ENCODE measurements at regions not wholly inside any gene's neighbourhood (a gene's known extent, or its start where the extent isn't known, plus 50 kb on each side); places are given as distances from the start of the nearest gene placed in this dataset.
A peak's percentile ranks its signal among the peaks of the same experiment; 100 is the strongest.

DNA sequence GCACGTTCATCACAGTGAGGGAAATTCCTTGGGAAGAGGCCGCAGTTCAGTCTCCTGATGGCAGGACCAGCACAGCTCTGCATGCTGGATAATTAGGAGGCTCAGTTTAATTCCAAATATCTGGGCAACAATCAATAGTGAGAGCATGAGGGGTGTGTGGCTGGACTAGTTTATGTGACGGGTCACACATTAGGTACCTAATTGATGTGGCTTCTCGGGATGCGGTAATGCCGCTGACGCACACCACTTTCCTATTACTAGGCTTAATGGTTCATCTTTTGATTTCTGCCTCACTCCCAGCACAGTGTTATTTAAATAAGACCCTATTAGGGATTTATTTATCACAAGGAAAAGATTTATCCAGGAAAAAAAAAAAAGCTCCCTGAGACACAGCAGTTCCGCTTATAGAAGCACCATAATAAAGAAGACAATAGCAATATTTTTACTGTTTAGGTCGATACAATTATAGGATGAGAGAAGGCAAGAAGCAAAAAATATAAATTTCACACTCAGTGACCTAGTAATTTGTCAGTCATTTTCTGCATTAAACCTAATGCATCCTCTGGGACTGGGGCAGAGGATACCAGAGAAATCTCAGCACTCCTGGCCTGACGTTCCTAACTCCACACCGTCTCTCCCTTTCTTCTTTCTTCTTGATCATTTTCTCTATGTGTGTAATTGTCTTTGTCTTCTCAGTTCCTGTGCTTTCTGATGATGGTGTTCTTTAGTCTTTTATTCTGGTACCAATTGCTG, 264.7 kb upstream of the SLC14A2 start:
- no peak for DNase-seq

DNA sequence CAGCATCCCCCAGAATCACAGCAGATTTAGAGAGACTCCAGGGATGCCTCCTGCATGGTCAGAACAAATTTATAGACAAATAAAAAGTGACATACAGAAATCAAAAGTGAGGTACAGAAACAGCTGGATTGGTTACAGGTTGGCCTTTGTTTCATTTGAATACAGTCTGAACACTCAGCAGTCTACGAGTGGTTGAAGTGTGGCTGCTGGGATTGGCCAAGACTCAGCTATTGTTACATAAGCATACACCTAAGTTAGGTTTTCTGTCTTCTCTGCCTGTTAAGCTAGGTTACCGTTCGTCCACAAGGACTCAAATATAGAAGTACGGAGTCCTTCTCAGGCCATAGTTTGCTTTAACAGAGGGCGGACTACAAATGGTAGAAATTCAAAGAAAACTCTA, 262.4 kb upstream of the SLC14A2 start:
- no peak for DNase-seq

DNA sequence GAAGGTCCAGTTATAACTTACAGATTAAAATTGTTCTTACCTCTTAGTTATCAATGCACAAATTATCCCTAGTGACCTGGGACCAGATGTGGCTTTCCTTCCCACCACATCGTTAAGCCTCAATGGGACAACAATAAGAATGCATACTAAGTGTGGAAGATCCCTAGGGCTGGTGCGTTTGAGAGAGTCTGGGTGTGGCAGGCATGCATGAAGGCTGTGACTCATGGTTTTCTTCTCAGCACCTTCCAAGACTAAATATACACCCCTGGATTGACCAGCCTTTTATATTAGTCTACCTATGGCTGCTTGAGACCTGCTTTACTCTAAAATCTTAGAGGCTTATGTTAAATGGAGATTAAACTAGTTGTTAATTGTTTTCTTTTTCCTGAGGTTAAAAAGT, 261.7 kb upstream of the SLC14A2 start:
- no peak for DNase-seq

DNA sequence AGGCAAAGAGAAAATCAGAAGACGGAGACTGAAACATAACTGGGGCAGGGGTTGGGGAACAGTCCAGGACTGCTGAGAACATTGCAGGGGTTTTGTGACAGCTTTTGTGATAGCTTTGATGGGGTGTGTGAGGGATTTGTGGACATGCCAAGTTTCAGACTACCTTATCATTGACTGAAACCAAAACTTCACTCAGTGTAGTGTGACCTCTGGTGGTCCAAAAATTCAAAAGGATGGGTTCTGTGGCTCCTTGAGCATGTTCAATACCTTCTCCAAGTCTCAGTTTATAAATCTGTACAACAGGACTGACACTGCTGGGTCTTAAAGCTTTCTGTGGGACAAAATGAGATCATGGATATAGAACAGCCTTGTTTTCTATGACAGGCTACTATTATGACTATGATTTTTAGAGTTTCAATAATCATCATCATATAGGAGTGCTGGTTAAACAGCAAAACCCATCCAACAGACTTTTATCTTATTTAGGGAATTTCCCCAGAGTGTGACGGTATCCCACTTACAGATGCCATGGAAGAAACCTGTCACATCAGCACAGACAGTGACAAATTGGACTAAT, 259.2 kb upstream of the SLC14A2 start:
- DNase-seq = no peak

DNA sequence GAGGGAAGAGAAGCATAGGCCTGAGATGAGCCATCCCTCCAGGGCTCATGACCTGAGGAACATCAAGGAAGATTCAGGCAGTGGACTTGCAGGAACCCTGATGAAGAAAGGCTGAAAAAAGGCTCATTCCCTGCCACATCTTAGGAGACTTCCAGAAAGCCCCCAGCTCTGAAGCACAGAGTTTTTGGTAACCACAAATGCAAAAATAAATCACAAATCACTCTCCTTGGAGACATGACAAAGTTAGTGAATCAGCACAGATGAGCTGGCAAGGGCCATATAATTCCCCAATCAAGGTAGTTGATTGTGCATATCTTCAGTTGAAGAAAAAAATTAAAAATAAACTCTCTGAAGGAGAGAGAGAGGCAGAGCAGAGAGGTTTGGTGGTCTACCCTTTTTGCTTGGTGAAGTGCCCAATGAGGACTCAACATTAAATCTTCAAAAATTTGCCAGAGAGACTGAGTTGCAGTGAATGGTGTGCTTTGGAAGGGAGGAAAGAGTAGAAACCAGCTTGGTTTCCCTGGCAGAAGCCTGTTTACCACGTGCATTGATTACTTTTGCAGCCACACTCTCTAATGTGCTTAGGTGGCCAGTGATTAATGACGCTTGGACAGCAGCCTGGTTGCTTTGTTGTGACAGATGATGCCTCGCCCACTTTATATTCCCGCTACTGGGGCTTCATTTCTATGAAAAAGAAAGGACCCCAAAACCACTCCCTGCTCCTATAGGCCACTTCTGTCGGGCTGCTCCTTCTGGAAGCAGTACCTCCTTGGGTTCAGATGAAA, 257.4 kb upstream of the SLC14A2 start:
- no peak for DNase-seq

DNA sequence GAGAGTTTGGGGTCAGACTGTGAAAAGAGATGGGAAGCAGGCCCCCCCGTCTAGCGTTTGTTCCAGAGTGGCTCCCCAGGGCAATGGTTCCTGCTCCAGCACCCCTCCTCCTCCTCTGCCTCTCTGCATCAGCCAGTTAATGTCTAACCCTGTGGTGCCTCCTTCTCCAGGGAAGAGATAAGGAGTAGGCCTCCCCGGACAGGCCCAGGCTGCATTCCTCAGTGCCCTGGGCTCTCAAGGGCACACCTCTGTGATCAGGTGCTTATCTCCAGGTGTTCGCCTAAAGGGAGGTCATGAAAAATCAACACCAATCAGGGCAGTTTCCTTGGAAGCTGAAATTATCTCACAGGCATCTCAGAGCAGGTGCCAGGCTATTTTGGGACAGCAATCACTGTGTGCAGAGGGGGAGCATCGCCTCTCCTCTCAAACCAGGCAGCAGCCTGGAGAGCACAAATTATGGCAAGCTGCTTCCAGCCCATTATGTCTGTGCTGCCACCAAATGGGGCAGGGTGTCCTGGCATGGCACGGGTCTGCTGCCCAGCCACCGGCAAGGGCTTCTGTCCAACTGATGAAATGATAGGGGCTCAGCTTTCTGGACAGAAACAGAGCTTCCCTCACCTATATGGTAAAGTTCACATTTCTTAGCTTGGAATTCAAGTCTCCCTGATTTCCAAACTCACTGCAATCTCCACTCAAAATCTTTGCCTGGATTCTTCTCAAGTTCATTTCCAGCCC, 255.8 kb upstream of the SLC14A2 start:
- DNase-seq = no peak

DNA sequence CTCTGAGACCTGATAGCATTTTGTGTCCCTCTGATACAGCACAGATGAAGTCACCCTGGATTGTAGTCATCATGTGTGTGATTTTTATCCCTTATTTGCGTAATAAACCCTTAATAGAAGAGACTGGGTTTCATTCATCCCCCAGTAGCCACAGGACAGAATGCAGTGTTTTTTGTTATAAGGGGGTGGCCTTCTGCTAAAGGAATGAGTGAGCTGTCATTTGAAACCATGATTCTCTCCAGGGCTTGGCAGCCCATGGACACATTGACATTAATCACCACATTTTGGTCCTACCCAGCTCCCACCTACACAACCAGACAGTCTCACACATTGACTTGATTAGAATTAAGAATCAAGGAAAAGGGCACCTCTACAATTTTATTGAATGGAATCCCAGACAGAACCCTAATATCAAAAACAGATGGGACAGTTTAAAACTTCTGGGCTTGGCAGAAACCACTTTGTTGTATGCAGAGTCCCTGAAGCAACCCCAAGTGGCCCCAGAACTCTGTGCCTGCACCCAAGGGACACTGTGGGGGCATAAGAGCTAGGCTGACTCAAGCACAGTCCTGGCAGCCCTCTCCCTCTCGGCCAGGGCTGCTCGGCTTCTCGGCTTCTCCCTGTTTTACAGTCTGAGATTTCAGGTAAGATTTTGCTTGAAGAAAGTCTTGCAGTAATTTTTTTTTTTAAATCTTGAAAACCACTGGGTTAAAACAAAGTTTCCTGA, 254.0 kb upstream of the SLC14A2 start:
- DNase-seq = no peak

DNA sequence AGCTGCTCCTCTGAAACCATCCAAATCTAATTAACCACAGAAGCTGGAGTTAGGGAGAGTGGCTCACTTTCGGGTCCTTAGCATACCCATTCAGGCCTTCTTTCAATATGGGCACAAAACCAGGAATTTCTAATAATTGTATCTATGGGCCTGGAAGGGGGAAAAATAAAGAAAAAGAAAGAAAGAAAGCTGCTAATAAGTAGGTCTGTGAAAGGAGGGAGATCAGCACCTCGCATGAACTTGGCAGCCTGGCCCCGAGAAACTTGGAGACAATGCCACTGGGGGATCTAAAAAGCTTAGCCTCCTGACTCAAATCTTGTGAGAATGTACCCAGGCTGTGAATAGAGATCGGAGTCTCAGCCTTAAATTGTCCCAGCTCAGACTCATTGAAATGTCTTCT, 252.1 kb upstream of the SLC14A2 start:
- no peak for DNase-seq

DNA sequence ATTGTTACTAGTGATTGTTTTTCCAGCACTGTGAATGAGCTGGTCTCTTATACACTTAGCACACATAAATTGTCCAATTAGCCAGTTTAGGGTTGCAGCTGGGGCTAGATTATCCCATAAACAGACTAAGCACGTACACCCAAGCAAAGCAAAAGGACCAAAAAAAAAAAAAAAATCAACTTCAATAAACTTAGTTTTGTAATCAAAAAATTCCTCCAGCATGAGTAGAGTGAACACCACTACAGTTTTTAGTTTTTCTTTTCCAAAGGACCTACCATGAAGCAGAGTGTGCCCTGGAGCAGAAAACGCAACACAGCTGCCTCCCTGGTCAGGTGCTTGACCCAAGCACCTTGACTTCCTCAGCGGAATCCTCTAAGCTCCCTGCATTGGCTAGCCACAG, 249.4 kb upstream of the SLC14A2 start:
- no peak for DNase-seq

DNA sequence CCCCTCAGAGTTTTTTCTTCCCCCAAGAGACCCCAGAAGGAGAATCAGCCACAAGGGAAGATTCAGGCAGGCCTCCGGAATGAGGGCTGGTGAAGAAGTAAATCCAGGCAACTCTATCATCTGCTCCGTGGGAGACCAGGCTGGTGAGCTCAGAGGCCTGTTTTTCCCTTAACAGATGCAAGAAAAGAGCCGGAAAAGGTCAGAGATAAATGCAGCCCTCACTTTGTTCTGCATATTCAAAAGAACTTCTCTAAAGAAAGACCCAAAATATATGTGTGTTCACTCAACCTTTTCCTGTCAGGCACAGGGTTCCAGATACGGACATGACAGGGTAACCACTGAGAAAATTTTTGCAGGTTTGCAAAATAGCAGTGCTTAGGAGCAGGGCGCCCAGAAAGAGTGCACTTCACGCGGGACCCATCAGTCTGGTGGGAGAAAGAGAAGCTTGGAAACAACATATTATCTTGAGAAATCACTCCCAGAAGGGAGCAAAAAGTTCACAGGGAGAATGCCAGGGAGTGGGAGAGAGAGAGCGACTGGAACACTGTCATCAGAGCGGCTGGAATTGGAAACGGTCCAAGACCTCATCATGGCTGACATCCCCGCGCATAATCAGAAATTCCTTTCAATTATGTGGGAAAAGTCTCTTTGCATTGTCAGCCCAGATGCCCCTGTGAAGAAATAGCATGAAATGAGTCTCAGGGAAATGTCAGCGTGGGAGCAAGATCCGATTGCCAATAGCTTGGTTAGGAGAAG, 244.8 kb upstream of the SLC14A2 start:
- DNase-seq = peak; percentile 25

DNA sequence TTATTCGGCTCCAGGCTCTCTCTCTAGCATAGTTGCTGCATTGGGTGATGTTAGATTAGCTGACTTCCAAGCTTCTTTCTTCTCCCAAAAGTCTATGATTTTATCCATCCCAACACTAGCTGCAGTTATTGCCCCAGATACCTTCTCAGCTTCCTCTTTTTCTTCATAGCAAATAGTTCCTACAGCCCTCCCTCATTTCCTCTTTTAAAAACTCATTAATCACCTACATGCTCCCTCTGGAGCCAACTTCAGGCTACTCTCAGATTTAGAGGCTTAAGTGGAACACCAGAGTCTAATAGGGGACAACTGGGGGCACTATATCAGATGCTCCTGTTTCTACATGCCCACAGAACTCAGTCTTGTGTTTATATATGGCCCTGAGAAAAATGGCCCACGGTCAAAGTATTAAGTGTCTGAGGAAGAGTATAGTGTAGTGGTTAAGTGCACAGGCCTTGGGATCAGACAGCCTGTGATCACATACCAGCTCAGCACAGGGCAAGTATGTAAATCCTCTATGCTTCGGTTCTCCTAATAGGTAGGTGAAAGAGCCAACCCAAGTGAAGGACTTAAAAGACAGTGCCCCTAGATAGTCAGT, 241.9 kb upstream of the SLC14A2 start:
- DNase-seq = peak; percentile 55

DNA sequence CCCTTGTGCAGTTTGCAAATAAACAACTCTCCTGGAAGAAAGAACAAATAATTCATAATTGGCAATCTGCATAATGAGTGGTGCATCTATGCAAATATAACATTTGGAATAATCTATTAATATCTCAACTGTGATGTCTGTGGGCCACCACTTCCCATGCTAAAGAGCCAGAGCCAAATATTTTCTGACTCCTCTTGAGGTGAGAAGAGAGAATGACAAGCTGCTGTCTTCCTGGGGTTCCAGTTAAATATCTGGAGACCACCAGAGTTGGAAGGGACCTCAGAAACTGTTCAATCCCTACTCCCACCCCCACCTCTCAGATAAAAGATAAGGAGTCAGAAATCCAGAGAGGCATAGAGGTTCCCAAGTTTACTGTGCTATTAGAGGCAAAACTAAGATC, 241.0 kb upstream of the SLC14A2 start:
- no peak for DNase-seq

DNA sequence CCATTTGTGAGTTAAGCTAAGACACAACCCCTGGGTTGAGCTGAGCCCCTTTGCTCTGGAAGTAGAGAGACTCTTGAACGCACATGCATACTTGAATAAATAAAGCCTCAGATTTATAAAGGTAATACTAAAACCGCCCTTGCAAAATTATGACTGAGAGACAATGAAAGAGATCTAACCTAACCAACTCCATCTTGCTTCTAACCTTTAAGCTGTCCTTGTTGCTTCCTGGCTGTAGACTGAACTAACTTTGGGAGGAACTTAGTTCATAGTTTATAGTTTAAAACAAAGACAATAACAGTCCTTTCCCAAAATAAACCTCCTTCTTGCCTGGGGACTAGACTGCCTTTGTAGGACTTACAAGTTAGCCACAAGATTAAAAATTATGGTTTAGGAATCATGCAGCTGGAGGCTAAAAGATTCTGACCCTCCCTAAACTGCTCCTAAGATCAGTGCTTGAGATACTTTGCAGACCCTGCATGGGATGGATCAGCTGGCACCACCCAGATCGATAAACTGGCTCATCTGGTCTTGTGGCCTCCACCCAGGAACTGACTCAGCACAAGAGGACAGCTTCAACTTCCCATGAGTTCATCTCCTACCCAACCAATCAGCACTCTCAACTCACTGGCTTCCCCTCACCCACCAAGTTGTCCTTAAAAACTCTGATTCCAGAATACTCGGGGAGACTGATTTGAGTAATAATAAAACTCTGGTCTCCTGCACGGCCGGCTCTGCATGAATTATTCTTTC, 240.2 kb upstream of the SLC14A2 start:
- DNase-seq = no peak

DNA sequence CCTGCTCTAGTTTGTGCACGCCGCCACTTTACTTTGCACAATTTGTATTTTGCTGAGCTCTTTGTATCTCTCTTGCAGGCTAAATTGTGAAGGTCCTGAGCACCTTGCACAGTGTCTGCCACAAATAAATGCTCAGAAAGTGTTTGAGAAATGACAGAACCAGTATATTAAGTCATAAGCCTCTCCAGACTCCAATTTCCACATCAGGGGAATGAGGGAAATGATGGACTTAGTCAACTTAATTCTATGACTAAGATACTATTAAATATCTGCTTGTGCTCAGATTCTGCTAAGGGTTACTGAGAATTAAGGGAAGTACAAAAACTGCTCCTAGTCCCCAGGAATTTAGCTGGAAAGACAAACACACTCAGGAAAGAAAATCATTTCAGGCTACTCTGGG, 239.1 kb upstream of the SLC14A2 start:
- peak; percentile 23 for DNase-seq

DNA sequence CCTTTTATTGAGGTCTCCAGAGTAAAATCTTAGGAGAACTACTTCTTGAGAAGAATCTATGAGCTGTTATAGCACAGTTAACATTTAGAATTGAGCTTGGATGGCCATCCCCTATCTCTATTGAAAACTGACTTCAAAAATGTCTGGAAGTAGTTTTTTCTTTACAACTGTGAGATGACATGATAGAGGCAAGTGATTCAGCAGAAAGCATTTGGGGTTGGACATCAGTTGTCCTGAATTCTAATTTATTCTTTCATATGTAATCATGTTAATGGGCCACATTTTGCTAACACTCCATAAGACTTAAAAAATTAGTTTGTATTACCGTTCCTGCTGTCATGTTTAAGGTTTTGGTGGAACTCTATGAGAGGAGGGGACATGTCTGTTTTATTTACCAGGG, 237.0 kb upstream of the SLC14A2 start:
- DNase-seq = no peak

DNA sequence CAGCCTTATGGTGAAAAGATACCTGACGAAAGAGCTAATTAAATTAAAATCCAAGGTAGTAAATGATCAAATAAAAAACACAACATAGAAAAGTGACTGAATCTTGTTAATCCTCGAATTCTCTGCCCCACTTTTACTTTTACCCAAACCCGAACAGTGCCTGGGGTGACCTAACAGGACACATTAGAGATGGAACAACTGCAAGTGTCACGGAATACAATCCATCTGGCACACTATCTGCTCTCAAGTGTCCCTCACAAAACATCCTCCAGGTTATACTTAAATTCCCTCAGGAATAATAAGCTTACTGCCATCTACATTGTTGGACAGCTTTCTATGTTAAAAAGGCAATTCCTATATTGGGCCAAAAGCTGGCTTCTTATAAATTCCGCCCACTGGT, 236.3 kb upstream of the SLC14A2 start:
- DNase-seq = no peak

DNA sequence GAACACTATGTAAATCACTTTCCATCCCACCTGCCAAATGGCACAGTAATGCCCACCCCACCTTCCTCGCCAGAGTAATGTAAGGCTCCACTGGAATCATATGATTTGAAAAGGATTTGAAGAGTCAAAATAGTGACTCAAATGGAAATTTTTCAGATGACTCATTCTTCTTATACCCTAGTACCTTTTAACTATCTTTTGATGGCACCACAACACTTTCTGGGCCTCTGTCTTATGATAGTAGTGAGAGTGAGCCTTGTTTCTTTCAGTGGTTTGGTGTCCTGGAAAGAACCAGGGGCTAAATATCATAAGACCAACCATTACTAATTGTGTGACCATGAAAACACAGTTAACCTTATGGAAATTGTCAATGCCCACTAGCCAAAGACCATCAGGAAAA, 235.4 kb upstream of the SLC14A2 start:
- DNase-seq = no peak

DNA sequence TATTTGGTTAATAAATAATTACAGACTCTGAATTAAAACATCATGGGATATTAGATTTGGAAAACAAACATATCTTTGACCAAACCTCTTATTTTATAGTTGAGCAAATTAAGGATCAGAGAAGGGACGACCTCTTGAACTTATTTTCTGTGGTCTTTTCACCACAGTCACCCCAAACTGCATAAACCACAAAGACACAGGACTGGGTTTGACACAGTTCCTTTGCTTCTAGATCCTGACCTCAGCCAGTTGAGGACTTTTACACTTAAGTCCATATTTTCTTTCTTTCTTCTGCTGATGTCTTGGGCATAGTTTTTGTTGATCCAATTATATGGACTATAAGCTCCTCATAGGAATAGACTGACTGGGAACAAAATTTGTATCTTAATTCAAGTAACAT, 234.0 kb upstream of the SLC14A2 start:
- DNase-seq = no peak

DNA sequence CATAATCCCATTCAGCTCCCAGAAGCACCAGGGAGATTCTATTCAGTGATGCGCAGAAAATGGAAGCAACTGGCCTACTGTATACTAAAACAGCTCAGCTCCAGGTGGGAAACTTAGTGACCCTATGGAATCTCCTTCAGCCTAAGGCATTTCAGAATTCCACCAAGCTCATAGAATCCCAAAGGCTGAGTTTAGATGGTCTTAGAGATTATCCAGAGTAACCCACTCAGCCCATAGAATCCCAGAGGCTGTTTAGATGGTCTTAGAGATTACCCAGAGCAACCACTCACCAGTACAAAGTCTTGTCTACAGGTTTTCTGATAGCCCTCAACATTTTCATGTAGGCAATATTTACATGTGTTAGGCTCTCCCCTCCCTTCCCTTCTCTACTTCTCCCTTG, 232.0 kb upstream of the SLC14A2 start:
- no peak for DNase-seq

DNA sequence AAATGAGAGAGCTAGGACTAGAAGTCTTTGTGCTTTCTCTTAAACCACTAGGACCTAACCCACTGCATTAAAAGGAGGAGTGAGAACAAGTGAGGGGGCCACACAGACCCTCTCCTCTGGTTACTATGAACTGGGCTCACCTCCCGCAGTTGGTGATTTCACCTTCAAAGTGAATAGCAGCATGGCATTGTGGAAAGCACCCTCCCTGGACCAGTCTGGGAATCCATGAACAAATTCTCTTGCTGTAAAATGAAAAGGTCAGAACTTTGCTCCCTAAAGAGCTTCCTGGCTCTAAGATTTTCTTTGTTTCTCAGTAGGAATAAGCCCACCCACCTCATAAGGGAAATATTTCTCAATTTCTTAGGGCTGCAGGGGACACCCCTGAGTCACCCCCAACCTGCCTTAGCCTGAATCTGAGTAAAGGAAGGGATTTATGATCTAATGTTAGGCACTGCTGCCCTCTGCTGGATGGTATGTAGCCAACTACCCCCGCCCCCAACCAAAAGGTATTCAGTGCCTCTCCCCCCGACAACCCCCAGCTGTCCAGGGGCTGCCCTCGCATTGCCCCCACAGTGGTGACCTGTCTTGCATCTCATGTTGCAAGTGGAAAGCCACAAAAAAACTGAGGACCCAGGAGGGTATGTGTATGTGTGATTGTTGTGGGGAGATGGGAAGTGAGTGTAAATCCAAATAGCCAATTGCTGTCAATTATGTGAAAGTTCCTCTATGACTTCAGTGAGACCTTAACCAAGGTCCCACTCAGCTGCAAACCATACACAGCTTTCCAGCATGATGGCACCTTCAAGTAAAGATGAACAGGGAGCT, 230.9 kb upstream of the SLC14A2 start:
- DNase-seq = peak; percentile 77
